GM23248 (cell line): ENCODE measurements at regions not wholly inside any gene's neighbourhood (a gene's known extent, or its start where the extent isn't known, plus 50 kb on each side); places are given as distances from the start of the nearest gene placed in this dataset.

Experiments used
- EZH2 ChIP-seq: fragments of 200-600 bp; sonication (generic); IDR thresholded peaks from 2 replicates; pipeline ENCODE4 v1.6.1; 2018; ENCODE audit warnings: antibody characterized with exemption, mild to moderate bottlenecking; ENCODE audit not compliant: insufficient read depth, poor library complexity, severe bottlenecking
- EZH2phosphoT487 ChIP-seq: fragments of 200-600 bp; sonication (generic); IDR thresholded peaks from 2 replicates; pipeline ENCODE4 v1.6.1; 2018; ENCODE audit warnings: antibody characterized with exemption, moderate library complexity, mild to moderate bottlenecking, low read depth; ENCODE audit not compliant: insufficient read depth

GRCh38 chr2:54364409-54364808 lies 91.7 kb upstream of the SPTBN1 start:
- TF ChIP-seq EZH2phosphoT487 = no peak
- TF ChIP-seq EZH2 = no peak
